AG04450 (cell line): ENCODE measurements at regions not wholly inside any gene's neighbourhood (a gene's known extent, or its start where the extent isn't known, plus 50 kb on each side); places are given as distances from the start of the nearest gene placed in this dataset.

Experiments
- CTCF ChIA-PET: fragments of 300-600, 350-600 bp; formaldehyde crosslinking; extraction: SDS; loops from one replicate; lab custom pipeline; 2022; ENCODE audit warnings: antibody characterized with exemption, inconsistent platforms; lab: Charles Lee
- POLR2A ChIA-PET: fragments of 350-600 bp; formaldehyde crosslinking; extraction: SDS; loops from one replicate; lab custom pipeline; 2021; ENCODE audit warnings: antibody characterized with exemption, inconsistent platforms; lab: Yijun Ruan, JAX
- DNase-seq: peaks from one replicate; pipeline ENCODE4 v3.0.0-alpha.2; 2011; ENCODE audit warnings: low read depth, low spot score
- H3K27ac ChIP-seq: one replicate; pipeline ENCODE4 v1.5.1; 2012; ENCODE audit warnings: low read depth, low read length, control low read depth
- H3K27me3 ChIP-seq: one replicate; pipeline ENCODE4 v1.6.0; 2012; ENCODE audit warnings: low read length; ENCODE audit not compliant: control insufficient read depth, insufficient read depth
- H3K4me3 ChIP-seq: 2 replicates; pipeline ENCODE4 v1.5.1; 2011; ENCODE audit warnings: mild to moderate bottlenecking, low read depth, low read length, control low read depth
- H3K9me3 ChIP-seq: 2 replicates; pipeline ENCODE4 v1.5.1; 2012; ENCODE audit warnings: low read length; ENCODE audit not compliant: control insufficient read depth, insufficient read depth
- TF ChIP-seq, protein P1 (sequence below): IDR thresholded peaks from 2 replicates; pipeline ENCODE4 v1.5.1; 2011; ENCODE audit warnings: low read depth, low read length, control low read depth, inconsistent platforms

DNA sequence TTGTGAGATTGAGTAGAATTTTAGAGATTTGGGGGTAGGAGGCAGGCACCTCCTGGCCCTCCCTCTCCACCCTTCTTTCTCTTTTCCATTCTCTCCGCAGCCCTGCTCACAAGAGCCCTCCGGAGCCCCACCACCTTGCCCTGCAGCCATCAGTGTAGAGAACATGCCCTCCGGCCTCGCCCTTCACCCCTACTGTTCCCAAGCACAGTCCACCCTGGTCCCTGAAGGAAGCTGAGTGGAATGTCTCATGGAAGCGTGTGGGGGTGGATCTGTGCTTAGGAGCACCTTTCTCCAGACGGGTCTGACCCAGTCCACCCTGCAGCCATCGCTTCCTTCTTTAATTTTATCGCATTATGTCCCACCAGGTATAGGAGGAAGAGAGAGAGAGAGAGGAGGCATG lies 267.1 kb downstream of the NSG2 start:
- no peak overlapping the region for H3K4me3 ChIP-seq
- TF ChIP-seq, protein P1, sequence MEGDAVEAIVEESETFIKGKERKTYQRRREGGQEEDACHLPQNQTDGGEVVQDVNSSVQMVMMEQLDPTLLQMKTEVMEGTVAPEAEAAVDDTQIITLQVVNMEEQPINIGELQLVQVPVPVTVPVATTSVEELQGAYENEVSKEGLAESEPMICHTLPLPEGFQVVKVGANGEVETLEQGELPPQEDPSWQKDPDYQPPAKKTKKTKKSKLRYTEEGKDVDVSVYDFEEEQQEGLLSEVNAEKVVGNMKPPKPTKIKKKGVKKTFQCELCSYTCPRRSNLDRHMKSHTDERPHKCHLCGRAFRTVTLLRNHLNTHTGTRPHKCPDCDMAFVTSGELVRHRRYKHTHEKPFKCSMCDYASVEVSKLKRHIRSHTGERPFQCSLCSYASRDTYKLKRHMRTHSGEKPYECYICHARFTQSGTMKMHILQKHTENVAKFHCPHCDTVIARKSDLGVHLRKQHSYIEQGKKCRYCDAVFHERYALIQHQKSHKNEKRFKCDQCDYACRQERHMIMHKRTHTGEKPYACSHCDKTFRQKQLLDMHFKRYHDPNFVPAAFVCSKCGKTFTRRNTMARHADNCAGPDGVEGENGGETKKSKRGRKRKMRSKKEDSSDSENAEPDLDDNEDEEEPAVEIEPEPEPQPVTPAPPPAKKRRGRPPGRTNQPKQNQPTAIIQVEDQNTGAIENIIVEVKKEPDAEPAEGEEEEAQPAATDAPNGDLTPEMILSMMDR: no peak
- CTCF ChIA-PET: interaction anchor here (0.6 to 5.5 kb wide), 27 partner anchors 9 to 1606 kb away, joined by 3 to 56 read pairs (median 4); partner anchors contain the start of genes BOD1 and NSG2
- H3K27ac ChIP-seq: no peak overlapping the region
- H3K9me3 ChIP-seq: no peaks in the 10 kb centered on the region; the same call in 1 of the 2 replicates
- POLR2A ChIA-PET: interaction anchor here (0.5 to 1.2 kb wide), 3 partner anchors 16 to 1821 kb away, joined by 3 read pairs; no protein-coding TSS in a partner anchor
- peaks cover 13% of the 10 kb centered on the region for H3K27me3 ChIP-seq
- DNase-seq: no peak

DNA sequence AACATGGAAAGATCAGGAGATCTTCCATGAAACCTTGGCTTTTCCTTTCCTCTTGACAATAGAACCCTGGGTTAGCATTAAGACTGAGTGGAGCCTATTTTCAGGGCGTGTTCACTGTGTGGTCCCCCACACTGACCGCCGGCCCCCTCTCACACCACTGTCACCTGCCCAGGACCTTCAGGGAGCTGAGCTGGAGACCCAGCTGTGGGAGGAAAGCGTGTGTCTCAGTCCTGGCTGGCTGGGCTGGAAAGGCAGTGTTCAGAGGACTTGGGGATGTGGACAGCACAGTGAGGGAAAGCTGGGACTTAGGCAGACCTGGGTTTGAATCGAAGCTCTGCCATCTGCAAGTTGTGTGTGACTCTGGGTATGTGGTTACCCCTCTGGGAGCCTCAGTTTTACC lies 268.1 kb downstream of the NSG2 start:
- CTCF ChIA-PET: interaction anchor here (1.6 to 5.5 kb wide), 2 partner anchors 268 to 274 kb away, joined by 4 to 56 read pairs; partner anchors contain the start of gene NSG2
- no peak for DNase-seq
- POLR2A ChIA-PET: no interaction called here
- Histone ChIP-seq H3K27ac (no peak overlapping the region), H3K9me3 (no peaks in the 10 kb centered on the region; the same call in 1 of the 2 replicates), H3K4me3 (no peak overlapping the region), H3K27me3 (peaks cover 11% of the 10 kb centered on the region)
- TF ChIP-seq, protein P1: no peak

DNA sequence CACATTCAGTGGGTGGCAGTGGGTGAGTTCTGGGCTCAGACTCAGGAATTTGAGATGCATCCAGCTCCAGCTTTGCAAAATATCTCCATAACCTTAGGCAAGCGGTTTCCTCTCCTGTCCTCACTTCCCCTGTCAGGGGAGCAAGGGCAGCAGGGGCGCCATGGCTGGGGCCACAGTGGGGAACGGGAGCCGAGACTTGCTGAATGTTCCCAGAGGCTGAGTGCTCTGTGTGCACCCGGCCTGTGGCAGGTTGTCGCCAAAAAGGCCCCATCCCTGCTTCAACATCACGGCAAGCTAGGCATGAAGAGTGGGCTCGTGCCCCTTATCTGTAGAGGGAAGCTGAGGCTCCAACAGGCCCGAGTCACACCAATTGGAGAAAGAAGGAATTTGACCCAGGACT lies 268.8 kb downstream of the NSG2 start:
- TF ChIP-seq, protein P1: no peak
- peaks cover 11% of the 10 kb centered on the region for H3K27me3 ChIP-seq
- ChIA-PET CTCF (interaction anchor here (1.6 to 5.5 kb wide), 2 partner anchors 268 to 275 kb away, joined by 4 to 56 read pairs; partner anchors contain the start of gene NSG2), POLR2A (no interaction called here)
- H3K27ac ChIP-seq: no peak overlapping the region
- no peak for DNase-seq
- no peaks in the 10 kb centered on the region; the same call in 1 of the 2 replicates for H3K9me3 ChIP-seq
- H3K4me3 ChIP-seq: no peak overlapping the region

DNA sequence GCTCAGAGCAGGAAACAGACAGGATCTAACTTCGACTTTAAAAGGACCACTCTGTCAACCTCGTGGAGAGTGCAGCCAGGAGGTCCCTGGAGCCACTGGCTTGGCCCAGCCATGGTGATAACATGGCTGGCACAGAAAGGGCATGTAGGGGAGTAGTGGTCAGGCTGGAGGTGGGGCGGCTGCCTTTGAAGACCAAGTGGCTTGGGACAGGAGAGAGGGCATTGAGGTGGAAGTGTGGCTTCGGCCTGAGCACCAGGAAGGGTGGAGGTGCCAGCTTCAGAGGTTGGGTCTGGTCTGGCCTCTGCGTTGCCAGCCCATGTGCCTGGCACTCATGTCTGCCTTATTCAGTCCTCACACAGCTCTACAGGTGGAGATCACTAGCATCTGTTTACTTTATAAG lies 270.0 kb downstream of the NSG2 start:
- no peaks in the 10 kb centered on the region; the same call in 1 of the 2 replicates for H3K9me3 ChIP-seq
- no peak for DNase-seq
- no peak overlapping the region for H3K4me3 ChIP-seq
- TF ChIP-seq, protein P1: no peak
- CTCF ChIA-PET: interaction anchor here (0.6 to 3.9 kb wide), 3 partner anchors 9 to 270 kb away, joined by 3 to 46 read pairs (median 5); partner anchors contain the start of gene NSG2
- H3K27ac ChIP-seq: no peak overlapping the region
- H3K27me3 ChIP-seq: peaks cover 8% of the 10 kb centered on the region
- POLR2A ChIA-PET: no interaction called here

DNA sequence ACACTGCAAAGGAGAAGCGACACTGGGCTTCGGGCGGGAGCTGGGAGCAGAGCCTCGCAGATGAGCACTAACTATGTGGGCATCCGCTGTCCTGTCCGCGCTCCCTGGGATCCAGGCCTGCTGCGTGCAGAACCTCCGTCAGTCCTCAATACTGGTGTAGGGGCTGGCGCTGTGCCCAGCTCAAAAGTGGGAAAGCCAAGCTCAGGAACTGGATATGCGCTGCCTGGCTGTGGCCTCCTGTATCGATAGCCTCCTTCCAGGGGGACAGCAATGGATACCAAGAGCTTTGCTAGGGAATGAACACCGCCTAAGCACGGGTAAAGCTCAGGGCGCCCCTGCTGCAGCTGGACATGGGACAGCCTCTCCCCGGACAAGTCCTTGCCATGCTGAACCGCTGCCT lies 270.4 kb downstream of the NSG2 start:
- no peaks in the 10 kb centered on the region; the same call in 1 of the 2 replicates for H3K9me3 ChIP-seq
- no peak overlapping the region for H3K4me3 ChIP-seq
- DNase-seq: no peak
- ChIA-PET CTCF (interaction anchor here (0.6 to 3.9 kb wide), 8 partner anchors 8 to 732 kb away, joined by 3 to 46 read pairs (median 7); partner anchors contain the start of genes BOD1 and NSG2), POLR2A (no interaction called here)
- H3K27me3 ChIP-seq: peaks cover 8% of the 10 kb centered on the region
- no peak overlapping the region for H3K27ac ChIP-seq
- TF ChIP-seq, protein P1: no peak
